ENCODE measurements at regions not wholly inside any gene's neighbourhood (a gene's known extent, or its start where the extent isn't known, plus 50 kb on each side); places are given as distances from the start of the nearest gene placed in this dataset.

- TF ChIP-seq CTCF (IDR thresholded peaks at IDR 0.05; ENCODE audit: low read depth, low read length) (peak; percentile 93), EZH2phosphoT487 (IDR thresholded peaks at IDR 0.05; ENCODE audit: low read depth) (no peak)
Measured at GRCh38 chr3:94249491-94250079, 186.7 kb downstream of the NSUN3 start.
